ENCODE measurements at regions not wholly inside any gene's neighbourhood (a gene's known extent, or its start where the extent isn't known, plus 50 kb on each side); places are given as distances from the start of the nearest gene placed in this dataset.
"Not testable (repeated sequence)": the region's sequence is repeated elsewhere in the genome, so short reads cannot be mapped to it uniquely, and the experiment has no call there.

DNA sequence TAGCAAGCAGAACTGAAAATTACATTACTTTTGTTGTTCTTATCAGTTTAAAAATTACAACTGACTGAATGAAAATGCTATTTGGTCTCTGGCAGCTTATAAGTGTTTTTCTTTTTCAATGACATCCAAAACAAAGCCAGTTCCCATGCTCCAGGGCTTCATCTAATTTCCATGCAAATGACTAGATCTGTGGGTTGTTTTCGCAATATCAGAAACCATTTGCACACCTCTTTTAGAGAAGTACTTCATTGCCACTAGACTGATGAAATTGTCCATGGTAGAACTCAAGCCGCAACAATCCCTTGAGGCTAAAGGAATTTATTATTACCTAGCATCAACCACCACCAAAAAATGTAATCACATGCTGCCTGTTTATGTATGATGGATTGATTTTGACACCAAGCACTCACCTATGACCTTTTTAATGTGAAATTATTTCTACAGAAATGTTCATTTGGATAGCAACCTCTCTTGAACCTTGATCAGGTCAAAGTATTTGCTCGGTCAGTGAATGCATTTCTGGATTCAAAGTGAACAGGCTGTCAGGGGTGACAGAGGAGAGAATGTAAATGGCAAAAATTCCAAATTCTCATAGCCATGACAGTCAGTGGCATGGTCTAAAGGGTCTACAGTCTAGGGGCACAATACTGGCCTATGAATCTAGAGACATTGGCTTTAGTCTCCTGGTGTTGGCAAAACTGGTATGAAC lies 769.3 kb downstream of the SORCS1 start:
- in situ Hi-C loops (cut with HindIII; ENCODE audit: low sequenced_read_pairs), result loop anchor here (5.0 kb wide), 1 partner anchor 67 kb away; no protein-coding TSS in a partner anchor

DNA sequence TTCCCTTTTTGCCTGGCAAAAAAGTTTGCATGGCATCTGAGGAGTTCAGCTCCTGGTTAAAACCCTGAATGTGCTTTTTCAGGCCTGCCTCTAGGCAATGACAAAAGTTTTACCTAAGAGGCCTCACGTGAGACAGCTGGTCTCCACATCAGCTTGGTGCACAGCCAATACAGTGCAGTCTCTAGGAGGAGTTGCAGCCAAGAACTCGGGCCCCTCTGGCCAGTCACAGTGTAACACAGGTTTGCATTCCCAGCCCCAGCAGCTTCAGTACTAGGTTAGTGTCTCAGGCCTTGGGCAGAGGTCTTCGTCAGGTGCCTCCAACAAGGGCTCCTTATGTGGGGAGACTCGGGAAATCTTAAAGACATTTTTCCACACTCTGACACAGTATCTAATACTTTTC lies 771.7 kb downstream of the SORCS1 start:
- in situ Hi-C loops (cut with HindIII; ENCODE audit: low sequenced_read_pairs), result no loop called here

GRCh38 chr10:106387063-106387462 lies 777.4 kb downstream of the SORCS1 start:
- in situ Hi-C loops (cut with HindIII; ENCODE audit: low sequenced_read_pairs), result no loop called here

- in situ Hi-C loops (cut with HindIII; ENCODE audit: low sequenced_read_pairs), result no loop called here
Observed at GRCh38 chr10:106384496-106384895, 780.0 kb downstream of the SORCS1 start.

- in situ Hi-C loops (cut with HindIII; ENCODE audit: low sequenced_read_pairs), result no loop called here
Observed at GRCh38 chr10:106380706-106381105, 783.8 kb downstream of the SORCS1 start.

DNA sequence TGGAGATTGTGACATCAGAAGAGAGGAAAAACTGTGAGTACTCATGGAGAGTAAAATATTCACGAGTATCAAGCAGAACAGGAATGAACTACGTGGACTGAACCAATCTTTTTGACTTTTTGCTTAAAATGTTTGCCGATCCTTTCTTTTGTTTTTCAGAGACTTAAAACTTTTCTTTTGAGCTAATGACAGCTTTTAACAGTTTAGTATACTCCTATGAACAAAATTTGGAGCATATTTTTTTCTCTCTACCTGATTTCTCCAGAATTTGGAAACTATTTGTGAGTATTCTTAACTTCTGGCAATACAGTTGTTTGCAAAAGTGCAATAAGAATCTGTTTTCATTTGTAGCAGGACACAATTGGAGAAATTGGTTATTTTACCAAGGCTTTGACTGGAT lies 786.3 kb downstream of the SORCS1 start:
- in situ Hi-C loops (cut with HindIII; ENCODE audit: low sequenced_read_pairs), result no loop called here

- in situ Hi-C loops (cut with HindIII; ENCODE audit: low sequenced_read_pairs), result no loop called here
Observed at GRCh38 chr10:106370751-106371150, 793.8 kb downstream of the SORCS1 start.

DNA sequence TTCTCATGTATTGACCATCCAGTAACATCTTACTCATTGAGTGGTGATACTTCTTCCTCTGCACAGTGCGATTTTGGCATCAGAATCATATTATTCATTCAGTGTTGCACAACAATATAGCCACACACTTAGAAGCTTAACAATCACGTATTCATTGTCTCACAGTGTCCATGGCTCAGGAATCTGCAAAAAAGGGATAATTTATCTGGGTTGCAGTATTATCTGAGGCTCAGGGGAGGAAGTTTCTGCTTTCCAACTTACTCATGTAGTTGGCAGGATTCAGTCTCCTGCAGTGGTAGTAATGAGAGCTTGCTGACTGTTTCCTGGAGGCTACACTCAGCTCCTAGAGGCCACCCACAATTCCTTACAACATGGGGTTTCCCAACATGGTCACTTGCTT lies 803.6 kb downstream of the SORCS1 start:
- in situ Hi-C loops (cut with HindIII; ENCODE audit: low sequenced_read_pairs), result no loop called here

DNA sequence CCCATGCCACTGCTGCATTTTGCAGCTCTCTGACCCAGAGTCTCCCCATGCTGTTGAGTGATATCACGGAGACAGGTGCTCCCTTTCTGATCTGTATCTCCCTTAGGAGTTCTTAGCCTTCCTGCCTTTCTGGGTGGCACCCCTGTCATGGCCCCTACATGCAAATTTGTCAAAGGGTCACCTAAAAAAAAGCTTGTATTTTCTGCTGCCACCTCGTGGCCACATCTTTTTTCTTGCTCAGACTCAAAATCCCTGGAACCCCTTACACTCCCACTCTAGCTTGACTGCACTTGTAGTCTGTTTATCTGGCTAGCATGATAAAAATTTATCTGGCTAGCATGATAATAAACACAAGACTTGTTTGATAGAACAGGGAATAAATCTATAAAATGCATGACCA lies 809.1 kb downstream of the SORCS1 start:
- in situ Hi-C loops (cut with HindIII; ENCODE audit: low sequenced_read_pairs), result no loop called here

GRCh38 chr10:106348933-106349332 lies 815.6 kb downstream of the SORCS1 start:
- in situ Hi-C loops (cut with HindIII; ENCODE audit: low sequenced_read_pairs), result no loop called here

- in situ Hi-C loops (cut with HindIII; ENCODE audit: low sequenced_read_pairs), result no loop called here
Observed at GRCh38 chr10:106347547-106347946, 817.0 kb downstream of the SORCS1 start.

GRCh38 chr10:106343539-106343938 lies 821.0 kb downstream of the SORCS1 start:
- in situ Hi-C loops (cut with HindIII; ENCODE audit: low sequenced_read_pairs), result not testable (repeated sequence)

DNA sequence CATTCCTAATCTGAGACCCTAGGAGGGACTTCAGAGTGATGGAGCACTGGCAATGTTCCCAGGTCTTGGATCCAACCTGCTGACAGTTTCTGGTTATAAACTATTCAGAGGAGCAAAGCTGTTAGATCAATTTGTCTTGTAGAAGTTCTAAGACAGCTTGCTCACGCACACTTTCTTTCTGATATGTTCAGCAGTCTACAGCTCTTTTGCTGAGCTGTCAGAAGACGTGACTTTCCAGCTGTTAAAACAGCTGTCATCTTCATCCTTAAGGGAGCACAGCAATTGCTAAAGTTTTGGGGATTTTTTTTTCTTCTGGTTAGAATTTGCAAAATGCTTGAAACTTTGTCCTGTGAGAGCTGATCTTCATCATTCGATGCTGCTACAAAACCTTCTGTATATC lies 823.1 kb downstream of the SORCS1 start:
- in situ Hi-C loops (cut with HindIII; ENCODE audit: low sequenced_read_pairs), result no loop called here

GRCh38 chr10:106338486-106338885 lies 826.0 kb downstream of the SORCS1 start:
- in situ Hi-C loops (cut with HindIII; ENCODE audit: low sequenced_read_pairs), result no loop called here

- in situ Hi-C loops (cut with HindIII; ENCODE audit: low sequenced_read_pairs), result no loop called here
Observed at GRCh38 chr10:106336874-106337273, 827.6 kb downstream of the SORCS1 start.

- in situ Hi-C loops (cut with HindIII; ENCODE audit: low sequenced_read_pairs), result no loop called here
Observed at GRCh38 chr10:106327747-106328146, 836.8 kb downstream of the SORCS1 start.

GRCh38 chr10:106320876-106321275 lies 843.6 kb downstream of the SORCS1 start:
- in situ Hi-C loops (cut with HindIII; ENCODE audit: low sequenced_read_pairs), result no loop called here

- in situ Hi-C loops (cut with HindIII; ENCODE audit: low sequenced_read_pairs), result no loop called here
Observed at GRCh38 chr10:106320078-106320477, 844.4 kb downstream of the SORCS1 start.

DNA sequence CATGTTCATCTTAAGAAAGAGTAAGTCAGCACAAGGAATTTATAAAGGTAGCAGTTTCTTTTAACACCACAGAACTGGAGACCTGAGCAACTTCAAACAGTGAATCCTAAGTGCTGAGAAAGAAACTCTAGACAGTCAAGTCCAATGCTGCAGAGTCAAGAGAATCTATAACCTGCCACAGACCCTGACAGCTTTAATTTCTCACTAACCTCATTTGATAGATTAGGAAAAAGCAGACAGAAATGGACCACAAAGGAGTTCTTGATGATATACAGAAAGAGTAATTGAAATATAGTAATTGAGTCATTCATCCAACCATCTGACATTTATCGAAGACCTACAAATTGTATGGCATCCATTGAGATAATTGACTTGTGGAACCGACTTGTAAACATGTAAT lies 847.0 kb downstream of the SORCS1 start:
- in situ Hi-C loops (cut with HindIII; ENCODE audit: low sequenced_read_pairs), result no loop called here

- in situ Hi-C loops (cut with HindIII; ENCODE audit: low sequenced_read_pairs), result no loop called here
Observed at GRCh38 chr10:106313041-106313440, 851.5 kb downstream of the SORCS1 start.

- in situ Hi-C loops (cut with HindIII; ENCODE audit: low sequenced_read_pairs), result no loop called here
Observed at GRCh38 chr10:106312087-106312486, 852.4 kb downstream of the SORCS1 start.

DNA sequence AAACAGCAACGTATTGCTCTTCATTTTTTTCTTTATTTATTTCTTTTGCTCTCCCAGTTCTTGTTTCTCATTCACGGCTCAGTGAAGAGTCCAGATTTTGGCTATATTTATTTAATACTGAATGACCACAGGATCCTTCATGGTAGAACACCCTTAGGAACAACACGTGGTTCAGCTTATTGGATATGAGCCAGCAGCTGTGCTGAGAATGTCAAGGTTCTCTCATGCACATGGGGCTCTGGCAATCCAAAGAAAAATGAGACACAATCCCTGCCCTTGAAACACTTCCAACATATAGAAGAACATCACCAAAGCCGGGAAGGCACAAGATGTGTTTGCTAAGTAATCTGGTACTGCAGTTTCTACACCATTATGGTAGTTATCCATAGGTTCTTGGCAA lies 852.9 kb downstream of the SORCS1 start:
- in situ Hi-C loops (cut with HindIII; ENCODE audit: low sequenced_read_pairs), result no loop called here

DNA sequence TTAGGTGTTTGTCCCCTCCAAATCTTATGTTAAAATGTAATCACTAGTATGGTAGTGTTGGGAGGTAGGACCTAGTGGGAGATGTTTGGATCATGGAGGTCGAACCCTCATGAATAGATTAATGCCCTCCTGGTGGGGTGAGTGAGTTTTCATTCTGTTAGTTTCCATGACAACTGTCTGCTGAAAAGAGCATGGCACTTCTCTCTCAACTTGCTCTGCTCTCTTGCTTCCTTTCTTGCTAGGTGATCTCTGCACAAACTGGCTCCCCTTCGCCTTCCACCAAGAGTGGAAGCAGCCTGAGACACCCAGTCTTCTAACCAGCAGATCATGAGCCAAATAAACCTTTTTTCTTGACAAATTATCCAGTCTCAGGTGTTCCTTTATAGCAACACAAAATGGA lies 853.9 kb downstream of the SORCS1 start:
- in situ Hi-C loops (cut with HindIII; ENCODE audit: low sequenced_read_pairs), result no loop called here

Measured in endothelial cell of hepatic sinusoid (primary cell).